Neural progenitor cell (in vitro differentiated cells): ENCODE measurements at regions not wholly inside any gene's neighbourhood (a gene's known extent, or its start where the extent isn't known, plus 50 kb on each side); places are given as distances from the start of the nearest gene placed in this dataset.

ENCODE experiments used
- DNase-seq: peaks from one replicate; pipeline ENCODE4 v3.0.0-alpha.2; 2016; ENCODE audit warnings: low spot score
- H2AFZ ChIP-seq: fragments of 200-600 bp; sonication (generic); replicated peaks from 2 replicates; pipeline ENCODE4 v1.6.1; 2016; ENCODE audit warnings: antibody characterized with exemption
- H3F3A ChIP-seq: fragments of 200-600 bp; sonication (generic); 2 replicates; pipeline ENCODE4 v1.6.1; 2016; ENCODE audit warnings: antibody characterized with exemption, low read depth
- H3K27ac ChIP-seq: fragments of 200-600 bp; sonication (generic); 2 replicates; pipeline ENCODE4 v1.5.1; 2016; ENCODE audit warnings: mild to moderate bottlenecking
- H3K27me3 ChIP-seq: fragments of 200-600 bp; sonication (generic); 2 replicates; pipeline ENCODE4 v1.6.1; 2016; ENCODE audit warnings: mild to moderate bottlenecking, moderate library complexity
- H3K36me3 ChIP-seq: fragments of 200-600 bp; sonication (generic); 2 replicates; pipeline ENCODE4 v1.5.1; 2016
- H3K4me1 ChIP-seq: fragments of 200-600 bp; sonication (generic); 2 replicates; pipeline ENCODE4 v1.6.1; 2016; ENCODE audit warnings: mixed run types
- H3K4me2 ChIP-seq: fragments of 200-600 bp; sonication (generic); 2 replicates; pipeline ENCODE4 v1.6.1; 2016
- H3K4me3 ChIP-seq: fragments of 200-600 bp; sonication (generic); 2 replicates; pipeline ENCODE4 v1.5.1; 2016
- H3K79me2 ChIP-seq: fragments of 200-600 bp; sonication (generic); 2 replicates; pipeline ENCODE4 v1.6.1; 2016; ENCODE audit warnings: low read depth
- H3K9ac ChIP-seq: fragments of 200-600 bp; sonication (generic); 2 replicates; pipeline ENCODE4 v1.6.1; 2016
- H3K9me3 ChIP-seq: fragments of 200-600 bp; sonication (generic); 2 replicates; pipeline ENCODE4 v1.5.1; 2016; ENCODE audit warnings: low read depth
- H4K20me1 ChIP-seq: fragments of 200-600 bp; sonication (generic); 2 replicates; pipeline ENCODE4 v1.6.1; 2016; ENCODE audit warnings: low read depth
- H3K27ac Mint-ChIP-seq: 3 replicates; pipeline ENCODE4 v1.8.0; 2021; ENCODE audit warnings: mixed read lengths
- H3K27me3 Mint-ChIP-seq: 2 replicates; pipeline ENCODE4 v1.8.0; 2022; ENCODE audit warnings: low read depth, mild to moderate bottlenecking, inconsistent platforms, moderate library complexity, mixed read lengths; ENCODE audit not compliant: insufficient read depth
- H3K36me3 Mint-ChIP-seq: 3 replicates; pipeline ENCODE4 v1.8.0; 2021; ENCODE audit warnings: mixed read lengths
- H3K4me1 Mint-ChIP-seq: 3 replicates; pipeline ENCODE4 v1.8.0; 2021; ENCODE audit warnings: mixed read lengths
- H3K4me3 Mint-ChIP-seq: 3 replicates; pipeline ENCODE4 v1.8.0; 2021; ENCODE audit warnings: mild to moderate bottlenecking, moderate library complexity, mixed read lengths
- H3K9me3 Mint-ChIP-seq: 3 replicates; pipeline ENCODE4 v1.8.0; 2020; ENCODE audit warnings: mixed read lengths
- EZH2 ChIP-seq: fragments of 200-600 bp; sonication (generic); IDR thresholded peaks from 2 replicates; pipeline ENCODE4 v1.6.1; 2017; ENCODE audit warnings: antibody characterized with exemption, mild to moderate bottlenecking, moderate library complexity
- EZH2phosphoT487 ChIP-seq: fragments of 200-600 bp; sonication (generic); IDR thresholded peaks from 2 replicates; pipeline ENCODE4 v1.6.1; 2017; ENCODE audit warnings: antibody characterized with exemption
- TF ChIP-seq, protein P1 (sequence below): fragments of 200-600 bp; sonication (generic); IDR thresholded peaks from 2 replicates; pipeline ENCODE4 v1.5.1; 2017; ENCODE audit warnings: antibody characterized with exemption, mild to moderate bottlenecking

DNA sequence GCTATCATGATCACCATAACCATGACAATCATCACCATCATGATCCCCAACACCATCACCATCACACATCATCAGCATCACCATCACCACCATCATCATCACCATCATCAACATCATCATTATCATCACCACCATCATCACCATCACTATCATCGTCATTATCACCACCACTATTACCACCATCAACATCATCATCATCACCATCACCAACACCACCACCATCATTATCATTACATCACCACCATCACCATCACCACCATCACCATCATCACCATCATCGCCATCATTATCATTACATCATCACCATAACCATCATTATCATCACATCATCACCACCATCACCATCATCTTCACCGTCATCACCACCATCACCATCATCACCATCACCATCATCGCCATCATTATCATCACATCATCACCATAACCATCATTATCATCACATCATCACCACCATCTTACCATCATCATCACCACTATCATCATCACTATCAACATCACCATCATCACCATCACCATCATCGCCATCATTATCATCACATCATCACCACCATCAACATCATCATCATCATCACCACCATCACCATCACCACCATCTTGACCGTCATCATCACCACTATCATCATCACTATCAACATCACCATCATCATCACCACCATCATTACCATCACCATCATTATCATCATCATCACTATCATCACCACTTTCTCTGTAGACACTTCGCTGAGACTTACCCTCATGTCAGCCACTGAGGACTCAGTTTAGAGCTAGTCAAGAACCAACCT, 366.0 kb downstream of the C16orf95 start:
- no peak overlapping the region for H3K27ac Mint-ChIP-seq
- no peak for TF ChIP-seq EZH2
- TF ChIP-seq EZH2phosphoT487 = no peak
- TF ChIP-seq, protein P1, sequence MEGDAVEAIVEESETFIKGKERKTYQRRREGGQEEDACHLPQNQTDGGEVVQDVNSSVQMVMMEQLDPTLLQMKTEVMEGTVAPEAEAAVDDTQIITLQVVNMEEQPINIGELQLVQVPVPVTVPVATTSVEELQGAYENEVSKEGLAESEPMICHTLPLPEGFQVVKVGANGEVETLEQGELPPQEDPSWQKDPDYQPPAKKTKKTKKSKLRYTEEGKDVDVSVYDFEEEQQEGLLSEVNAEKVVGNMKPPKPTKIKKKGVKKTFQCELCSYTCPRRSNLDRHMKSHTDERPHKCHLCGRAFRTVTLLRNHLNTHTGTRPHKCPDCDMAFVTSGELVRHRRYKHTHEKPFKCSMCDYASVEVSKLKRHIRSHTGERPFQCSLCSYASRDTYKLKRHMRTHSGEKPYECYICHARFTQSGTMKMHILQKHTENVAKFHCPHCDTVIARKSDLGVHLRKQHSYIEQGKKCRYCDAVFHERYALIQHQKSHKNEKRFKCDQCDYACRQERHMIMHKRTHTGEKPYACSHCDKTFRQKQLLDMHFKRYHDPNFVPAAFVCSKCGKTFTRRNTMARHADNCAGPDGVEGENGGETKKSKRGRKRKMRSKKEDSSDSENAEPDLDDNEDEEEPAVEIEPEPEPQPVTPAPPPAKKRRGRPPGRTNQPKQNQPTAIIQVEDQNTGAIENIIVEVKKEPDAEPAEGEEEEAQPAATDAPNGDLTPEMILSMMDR = no peak

DNA sequence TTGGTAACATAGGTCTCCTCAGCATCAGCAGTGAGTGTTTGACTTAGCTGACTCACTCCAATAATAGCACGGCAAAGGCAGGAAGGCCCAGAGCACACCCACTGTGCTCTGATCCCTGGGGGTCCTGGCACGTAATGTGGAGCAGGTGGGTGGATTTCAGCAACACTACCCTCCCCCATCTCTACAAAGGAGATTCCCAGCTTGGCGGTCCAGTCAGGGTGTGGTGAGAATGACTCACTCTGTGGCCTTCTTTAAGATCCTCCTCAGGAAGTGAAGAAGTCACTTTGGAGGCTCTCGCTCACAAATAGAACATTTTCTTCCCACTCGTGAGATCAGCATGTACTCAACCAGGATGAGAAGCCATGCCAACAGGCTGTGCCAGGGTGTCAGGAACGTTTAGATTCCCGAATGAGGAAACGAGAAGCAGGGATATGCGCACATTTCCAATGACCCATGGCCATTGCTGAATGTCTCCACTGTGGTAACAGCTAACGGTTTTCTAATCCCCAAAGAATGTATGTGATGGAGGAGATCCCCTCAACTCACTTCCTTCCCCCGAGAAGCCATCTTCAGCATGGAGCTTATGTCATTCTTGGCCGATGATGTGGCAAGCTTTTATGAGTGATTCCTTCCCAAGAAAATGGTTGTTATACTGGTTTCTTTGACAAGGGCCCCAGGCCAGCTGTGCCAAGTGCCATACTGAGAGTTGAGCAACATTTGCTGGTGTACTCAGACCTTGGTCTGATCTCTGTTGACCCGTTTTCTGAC, 365.2 kb downstream of the C16orf95 start:
- no peak overlapping the region for H3K27ac Mint-ChIP-seq
- H3K4me1 Mint-ChIP-seq = peaks cover 11% of the 10 kb centered on the region
- no peak for TF ChIP-seq EZH2
- TF ChIP-seq, protein P1 = no peak
- TF ChIP-seq EZH2phosphoT487 = no peak
- H3K36me3 Mint-ChIP-seq = no peaks in the 10 kb centered on the region
- peaks cover 8% of the 10 kb centered on the region for H3K27me3 Mint-ChIP-seq
- H4K20me1 ChIP-seq = no peaks in the 10 kb centered on the region
- no peak for DNase-seq
- no peak overlapping the region for H3K4me2 ChIP-seq
- H3K79me2 ChIP-seq = no peaks in the 10 kb centered on the region
- H3K9me3 Mint-ChIP-seq = no peaks in the 10 kb centered on the region
- H3K27ac ChIP-seq = no peak overlapping the region
- no peaks in the 10 kb centered on the region for H3K9me3 ChIP-seq
- no peaks in the 10 kb centered on the region for H3K36me3 ChIP-seq
- no peaks in the 10 kb centered on the region for H3K27me3 ChIP-seq
- H3K4me3 ChIP-seq = no peak overlapping the region
- no peaks in the 10 kb centered on the region for H3F3A ChIP-seq
- no peak overlapping the region for H3K4me3 Mint-ChIP-seq
- no peak overlapping the region for H2AFZ ChIP-seq
- peaks cover 5% of the 10 kb centered on the region for H3K4me1 ChIP-seq
- H3K9ac ChIP-seq = no peak overlapping the region

More for the DNA sequence above, 366.0 kb downstream of the C16orf95 start:
- no peak overlapping the region for H3K4me3 Mint-ChIP-seq
- Histone ChIP-seq H3F3A (no peaks in the 10 kb centered on the region), H3K27me3 (no peaks in the 10 kb centered on the region), H3K4me3 (no peak overlapping the region), H3K4me2 (no peak overlapping the region), H3K9me3 (no peaks in the 10 kb centered on the region), H3K36me3 (no peaks in the 10 kb centered on the region), H3K27ac (no peak overlapping the region), H4K20me1 (no peaks in the 10 kb centered on the region), H3K79me2 (no peaks in the 10 kb centered on the region), H3K9ac (no peak overlapping the region), H3K4me1 (peaks cover 12% of the 10 kb centered on the region), H2AFZ (no peak overlapping the region)
- peaks cover 13% of the 10 kb centered on the region for H3K4me1 Mint-ChIP-seq
- no peak for DNase-seq
- peaks cover 6% of the 10 kb centered on the region for H3K27me3 Mint-ChIP-seq
- no peaks in the 10 kb centered on the region for H3K36me3 Mint-ChIP-seq
- H3K9me3 Mint-ChIP-seq = no peaks in the 10 kb centered on the region

DNA sequence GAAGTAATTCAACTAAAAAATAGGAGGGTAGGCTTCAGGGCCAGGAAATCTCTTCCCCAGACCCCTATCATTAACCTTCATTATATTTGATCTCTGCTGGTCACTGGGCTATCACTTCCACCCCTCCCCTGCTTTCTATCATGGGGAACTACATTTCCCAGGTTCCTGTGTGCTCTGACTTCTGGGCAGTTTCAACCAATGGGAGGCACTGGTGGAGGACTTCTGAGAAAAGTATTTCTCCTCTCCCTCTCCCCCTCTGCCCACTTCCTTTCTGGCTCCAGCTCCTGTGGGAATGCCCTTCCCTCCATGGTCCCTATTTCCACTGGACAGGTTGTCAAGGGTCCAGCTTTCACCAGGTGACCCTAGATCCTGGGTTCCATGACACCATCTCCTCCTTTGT, 364.4 kb downstream of the C16orf95 start:
- no peaks in the 10 kb centered on the region for H3K36me3 Mint-ChIP-seq
- Histone ChIP-seq H3K4me2 (no peak overlapping the region), H3K27ac (no peak overlapping the region), H3K4me1 (peaks cover 5% of the 10 kb centered on the region), H3K4me3 (no peak overlapping the region), H3K27me3 (no peaks in the 10 kb centered on the region), H3K9me3 (no peaks in the 10 kb centered on the region), H4K20me1 (no peaks in the 10 kb centered on the region), H3K9ac (no peak overlapping the region), H3F3A (no peaks in the 10 kb centered on the region), H3K36me3 (no peaks in the 10 kb centered on the region), H2AFZ (no peak overlapping the region), H3K79me2 (no peaks in the 10 kb centered on the region)
- no peak for DNase-seq
- peaks cover 9% of the 10 kb centered on the region for H3K27me3 Mint-ChIP-seq
- peaks cover 11% of the 10 kb centered on the region for H3K4me1 Mint-ChIP-seq
- no peaks in the 10 kb centered on the region for H3K9me3 Mint-ChIP-seq
- TF ChIP-seq EZH2phosphoT487 (no peak), EZH2 (no peak)
- no peak overlapping the region for H3K4me3 Mint-ChIP-seq
- H3K27ac Mint-ChIP-seq = no peak overlapping the region
